HL-60 (cell line): ENCODE measurements at regions not wholly inside any gene's neighbourhood (a gene's known extent, or its start where the extent isn't known, plus 50 kb on each side); places are given as distances from the start of the nearest gene placed in this dataset.
A peak's percentile ranks its signal among the peaks of the same experiment; 100 is the strongest.

ENCODE experiments used
- DNase-seq, 2 experiments: peaks; one replicate each; pipeline ENCODE4 v3.0.0-alpha.2; 2010 to 2020; ENCODE audit warnings: low read depth in 1 of 2, low spot score in 1 of 2
- H3K27ac ChIP-seq: fragments of 250-450 bp; sonication (Bioruptor Pico); replicated peaks from 2 replicates; pipeline ENCODE4 v1.5.1; 2020; ENCODE audit warnings: mild to moderate bottlenecking, moderate library complexity
- H3K27me3 ChIP-seq: fragments of 250-450 bp; sonication (Bioruptor Pico); 2 replicates; pipeline ENCODE4 v1.5.1; 2021; ENCODE audit warnings: mild to moderate bottlenecking, moderate library complexity; ENCODE audit not compliant: insufficient read depth, poor library complexity, severe bottlenecking
- H3K4me3 ChIP-seq: replicated peaks from 2 replicates; pipeline ENCODE4 v1.5.1; 2011; ENCODE audit warnings: mild to moderate bottlenecking, control low read depth, low read length; ENCODE audit not compliant: insufficient read depth
- CTCF ChIP-seq: IDR thresholded peaks from one replicate; pipeline ENCODE4 v1.5.1; 2011; ENCODE audit warnings: low read length, control low read depth, inconsistent platforms; ENCODE audit not compliant: insufficient read depth
- GABPA ChIP-seq: IDR thresholded peaks from 2 replicates; pipeline ENCODE4 v1.6.1; 2012; ENCODE audit warnings: low read depth
- POLR2AphosphoS5 ChIP-seq: IDR thresholded peaks from 2 replicates; pipeline ENCODE4 v1.6.1; 2012; ENCODE audit warnings: low read depth
- REST ChIP-seq: IDR thresholded peaks from 2 replicates; pipeline ENCODE4 v1.6.1; 2012; ENCODE audit warnings: low read depth; ENCODE audit not compliant: insufficient replicate concordance
- SPI1 ChIP-seq: IDR thresholded peaks from 2 replicates; pipeline ENCODE4 v1.6.1; 2012; ENCODE audit warnings: low read depth, mild to moderate bottlenecking, borderline replicate concordance

- H3K27me3 ChIP-seq: no peaks in the 10 kb centered on the region
- no peak for DNase-seq
- no peak overlapping the region for H3K4me3 ChIP-seq
- H3K27ac ChIP-seq: no peak overlapping the region
- TF ChIP-seq POLR2AphosphoS5 (no peak), CTCF (no peak), REST (no peak), SPI1 (no peak), GABPA (no peak)
Measured at GRCh38 chrX:69289046-69289792, 124.0 kb upstream of the PJA1 start.

GRCh38 chrX:69287095-69287494 is 121.8 kb upstream of the PJA1 start:
- DNase-seq: no peak
- Histone ChIP-seq H3K27ac (no peak overlapping the region), H3K4me3 (no peak overlapping the region), H3K27me3 (no peaks in the 10 kb centered on the region)
- TF ChIP-seq CTCF (no peak), SPI1 (no peak), GABPA (no peak), POLR2AphosphoS5 (no peak), REST (no peak)

- DNase-seq: no peak
- TF ChIP-seq SPI1: no peak
- H3K4me3 ChIP-seq: no peak overlapping the region
- no peak overlapping the region for H3K27ac ChIP-seq
- no peaks in the 10 kb centered on the region for H3K27me3 ChIP-seq
Measured at GRCh38 chrX:69286565-69286906, 121.3 kb upstream of the PJA1 start.

DNA sequence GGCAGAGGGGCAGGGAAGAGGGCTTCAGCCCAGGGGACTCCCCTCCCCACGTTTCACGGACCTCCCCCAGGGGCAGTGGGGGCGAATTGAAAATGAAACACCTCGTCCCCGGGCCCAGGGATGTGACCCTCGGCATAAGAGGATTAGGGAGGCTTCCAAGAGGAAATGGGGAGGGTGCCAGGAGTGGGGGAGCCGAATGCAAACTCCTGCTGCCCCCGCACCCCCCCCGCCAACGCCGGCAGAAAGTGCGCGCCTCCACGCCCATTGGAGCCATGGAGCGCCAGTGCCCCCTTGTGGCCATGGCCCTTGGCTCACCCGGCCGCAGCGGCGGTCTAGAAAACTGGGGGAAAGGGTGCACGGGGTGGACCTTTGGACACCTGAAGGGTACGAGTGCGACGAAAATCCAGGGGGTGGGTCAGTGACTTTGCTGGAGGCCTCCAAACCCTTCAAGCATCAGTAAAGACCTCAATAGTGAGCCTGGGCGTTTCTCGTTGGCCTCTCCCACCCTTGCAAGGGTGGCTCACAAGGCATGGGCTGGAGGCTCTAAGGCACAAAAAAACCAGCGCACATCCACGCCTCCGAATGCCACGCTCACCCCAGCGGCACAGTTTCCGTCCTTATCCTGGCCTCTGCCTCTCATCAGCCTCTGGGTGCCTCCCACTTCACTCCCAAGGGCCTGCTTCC is 120.8 kb upstream of the PJA1 start:
- TF ChIP-seq CTCF (peak; percentile 24), GABPA (no peak)
- DNase-seq: peak in 1 of 2 experiments; percentile 15
- Histone ChIP-seq H3K4me3 (0 out of 2 replicates have a peak overlapping the region, but pooled peaks have one; percentile 4), H3K27ac (no peak overlapping the region), H3K27me3 (no peaks in the 10 kb centered on the region)
